Kasumi-1 (cell line): ENCODE measurements at regions not wholly inside any gene's neighbourhood (a gene's known extent, or its start where the extent isn't known, plus 50 kb on each side); places are given as distances from the start of the nearest gene placed in this dataset.
"Not testable (repeated sequence)": the region's sequence is repeated elsewhere in the genome, so short reads cannot be mapped to it uniquely, and the experiment has no call there.

ENCODE experiments used
- DNase-seq, 2 experiments: peaks; one replicate each; lab custom pipeline; 2025; lab: John Stamatoyannopoulos, UW

GRCh38 chr2:89960570-89960969 is 1269.1 kb downstream of the RPIA start:
- not testable (repeated sequence) for DNase-seq

- DNase-seq = not testable (repeated sequence)
Measured at GRCh38 chr2:89968567-89968966, 1277.1 kb downstream of the RPIA start.

GRCh38 chr2:89969190-89969589 is 1277.7 kb downstream of the RPIA start:
- DNase-seq = not testable (repeated sequence)

- DNase-seq = not testable (repeated sequence)
Measured at GRCh38 chr2:89973849-89974248, 1282.4 kb downstream of the RPIA start.

GRCh38 chr2:89979826-89980537 is 1288.5 kb downstream of the RPIA start:
- not testable (repeated sequence) for DNase-seq

GRCh38 chr2:89982246-89982645 is 1290.8 kb downstream of the RPIA start:
- DNase-seq = not testable (repeated sequence)

- not testable (repeated sequence) for DNase-seq
Measured at GRCh38 chr2:89985650-89986049, 1294.2 kb downstream of the RPIA start.

- not testable (repeated sequence) for DNase-seq
Measured at GRCh38 chr2:89986532-89986931, 1295.1 kb downstream of the RPIA start.

GRCh38 chr2:89996779-89997178 is 1305.3 kb downstream of the RPIA start:
- DNase-seq = peak in 1 of 2 experiments; percentile 13

- not testable (repeated sequence) for DNase-seq
Measured at GRCh38 chr2:90004553-90004952, 1313.1 kb downstream of the RPIA start.

- DNase-seq = not testable (repeated sequence)
Measured at GRCh38 chr2:90010442-90011100, 1319.1 kb downstream of the RPIA start.

GRCh38 chr2:90011101-90011443 is 1319.6 kb downstream of the RPIA start:
- DNase-seq = not testable (repeated sequence)

- not testable (repeated sequence) for DNase-seq
Measured at GRCh38 chr2:90019908-90020307, 1328.4 kb downstream of the RPIA start.

GRCh38 chr2:90021234-90021633 is 1329.8 kb downstream of the RPIA start:
- not testable (repeated sequence) for DNase-seq

- DNase-seq = not testable (repeated sequence)
Measured at GRCh38 chr2:90027231-90027643, 1335.8 kb downstream of the RPIA start.

GRCh38 chr2:90028381-90029079 is 1337.1 kb downstream of the RPIA start:
- peak in 1 of 2 experiments; percentile 39 for DNase-seq

- DNase-seq = not testable (repeated sequence)
Measured at GRCh38 chr2:90029080-90029428, 1337.6 kb downstream of the RPIA start.

GRCh38 chr2:90032269-90032668 is 1340.8 kb downstream of the RPIA start:
- peak; percentile 41 to 58 for DNase-seq

- DNase-seq = peak; percentile 10 to 16
Measured at GRCh38 chr2:90036335-90036734, 1344.9 kb downstream of the RPIA start.

GRCh38 chr2:90039093-90039492 is 1347.6 kb downstream of the RPIA start:
- DNase-seq = not testable (repeated sequence)

GRCh38 chr2:90047776-90048175 is 1356.3 kb downstream of the RPIA start:
- not testable (repeated sequence) for DNase-seq

- not testable (repeated sequence) for DNase-seq
Measured at GRCh38 chr2:90052113-90052631, 1360.7 kb downstream of the RPIA start.
